C4-2B (cell line): ENCODE measurements at regions not wholly inside any gene's neighbourhood (a gene's known extent, or its start where the extent isn't known, plus 50 kb on each side); places are given as distances from the start of the nearest gene placed in this dataset.

Source experiments
- ZFX ChIP-seq: fragments of 450-650 bp; IDR thresholded peaks from 2 replicates; pipeline ENCODE4 v1.6.1; 2017
- TF ChIP-seq, protein P1 (sequence below): fragments of 450-650 bp; conservative IDR thresholded peaks from 2 replicates; pipeline ENCODE4 v1.5.1; 2017; ENCODE audit warnings: mild to moderate bottlenecking

GRCh38 chr5:175336781-175337180, 107.2 kb downstream of the DRD1 start:
- TF ChIP-seq, protein P1, sequence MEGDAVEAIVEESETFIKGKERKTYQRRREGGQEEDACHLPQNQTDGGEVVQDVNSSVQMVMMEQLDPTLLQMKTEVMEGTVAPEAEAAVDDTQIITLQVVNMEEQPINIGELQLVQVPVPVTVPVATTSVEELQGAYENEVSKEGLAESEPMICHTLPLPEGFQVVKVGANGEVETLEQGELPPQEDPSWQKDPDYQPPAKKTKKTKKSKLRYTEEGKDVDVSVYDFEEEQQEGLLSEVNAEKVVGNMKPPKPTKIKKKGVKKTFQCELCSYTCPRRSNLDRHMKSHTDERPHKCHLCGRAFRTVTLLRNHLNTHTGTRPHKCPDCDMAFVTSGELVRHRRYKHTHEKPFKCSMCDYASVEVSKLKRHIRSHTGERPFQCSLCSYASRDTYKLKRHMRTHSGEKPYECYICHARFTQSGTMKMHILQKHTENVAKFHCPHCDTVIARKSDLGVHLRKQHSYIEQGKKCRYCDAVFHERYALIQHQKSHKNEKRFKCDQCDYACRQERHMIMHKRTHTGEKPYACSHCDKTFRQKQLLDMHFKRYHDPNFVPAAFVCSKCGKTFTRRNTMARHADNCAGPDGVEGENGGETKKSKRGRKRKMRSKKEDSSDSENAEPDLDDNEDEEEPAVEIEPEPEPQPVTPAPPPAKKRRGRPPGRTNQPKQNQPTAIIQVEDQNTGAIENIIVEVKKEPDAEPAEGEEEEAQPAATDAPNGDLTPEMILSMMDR = no peak
- no peak for TF ChIP-seq ZFX
